Kidney (tissue), 13 donors: ENCODE measurements at regions not wholly inside any gene's neighbourhood (a gene's known extent, or its start where the extent isn't known, plus 50 kb on each side); places are given as distances from the start of the nearest gene placed in this dataset.

Source experiments
- DNase-seq, 5 donors: peaks; one replicate each; pipeline ENCODE4 v3.0.0-alpha.2; 2013 to 2020
- FAIRE-seq: peaks from 2 replicates; lab custom pipeline; 2012; peaks lifted over from hg19 to GRCh38; lab: Jason Lieb, UNC
- H3K27ac ChIP-seq, 2 donors: one replicate each; pipeline ENCODE4 v1.7.0; 2013; ENCODE audit warnings: low read depth in 2 of 2, low read length in 2 of 2, inconsistent platforms in 1 of 2
- H3K27me3 ChIP-seq: one replicate; pipeline ENCODE4 v1.7.1; 2013; ENCODE audit warnings: low read length, inconsistent platforms; ENCODE audit not compliant: control insufficient read depth, insufficient read depth
- H3K36me3 ChIP-seq, 3 donors: one replicate each; pipeline versions ENCODE4 v1.7.0 to v1.7.1; 2013; ENCODE audit warnings: low read length in 3 of 3, control low read depth in 1 of 3, inconsistent platforms in 1 of 3; ENCODE audit not compliant: insufficient read depth in 3 of 3, control insufficient read depth in 2 of 3
- H3K4me1 ChIP-seq, 3 donors: one replicate each; pipeline versions ENCODE4 v1.7.0 to v1.7.1; 2013; ENCODE audit warnings: low read length in 3 of 3, inconsistent platforms in 1 of 3, low read depth in 1 of 3; ENCODE audit not compliant: control insufficient read depth in 2 of 3, insufficient read depth in 2 of 3
- H3K4me3 ChIP-seq, 3 donors: one replicate each; pipeline versions ENCODE4 v1.7.0 to v1.8.1; 2013; ENCODE audit warnings: low read length in 3 of 3, control low read depth in 1 of 3, inconsistent platforms in 1 of 3
- H3K9ac ChIP-seq, 3 donors: one replicate each; pipeline versions ENCODE4 v1.7.0 to v1.7.1; 2013; ENCODE audit warnings: low read length in 3 of 3, control low read depth in 1 of 3, inconsistent platforms in 1 of 3
- H3K9me3 ChIP-seq, 3 donors: one replicate each; pipeline versions ENCODE4 v1.7.0 to v1.7.1; 2013; ENCODE audit warnings: low read length in 3 of 3, control low read depth in 1 of 3, inconsistent platforms in 1 of 3; ENCODE audit not compliant: control insufficient read depth in 2 of 3, insufficient read depth in 1 of 3
- CTCF ChIP-seq: IDR thresholded peaks from 3 replicates; pipeline ENCODE4 v1.5.1; 2012; ENCODE audit warnings: mild to moderate bottlenecking, moderate library complexity, borderline replicate concordance; ENCODE audit not compliant: insufficient read depth; ENCODE audit errors: extremely low read depth
- intact Hi-C: fragments of 100-400 bp; cut with DNase I; formaldehyde crosslinking; loops from one replicate; pipeline ENCODE4 v1.11.1; 2022
- donor health status: control.
- donor health status: control.
- donor health status: control.
- donor health status: control.
- donor health status: control.
- donor health status: DM: yes; HTN: yes; CAD: no.
- donor health status: Normal renal cell carcinoma (clear cell type).

DNA sequence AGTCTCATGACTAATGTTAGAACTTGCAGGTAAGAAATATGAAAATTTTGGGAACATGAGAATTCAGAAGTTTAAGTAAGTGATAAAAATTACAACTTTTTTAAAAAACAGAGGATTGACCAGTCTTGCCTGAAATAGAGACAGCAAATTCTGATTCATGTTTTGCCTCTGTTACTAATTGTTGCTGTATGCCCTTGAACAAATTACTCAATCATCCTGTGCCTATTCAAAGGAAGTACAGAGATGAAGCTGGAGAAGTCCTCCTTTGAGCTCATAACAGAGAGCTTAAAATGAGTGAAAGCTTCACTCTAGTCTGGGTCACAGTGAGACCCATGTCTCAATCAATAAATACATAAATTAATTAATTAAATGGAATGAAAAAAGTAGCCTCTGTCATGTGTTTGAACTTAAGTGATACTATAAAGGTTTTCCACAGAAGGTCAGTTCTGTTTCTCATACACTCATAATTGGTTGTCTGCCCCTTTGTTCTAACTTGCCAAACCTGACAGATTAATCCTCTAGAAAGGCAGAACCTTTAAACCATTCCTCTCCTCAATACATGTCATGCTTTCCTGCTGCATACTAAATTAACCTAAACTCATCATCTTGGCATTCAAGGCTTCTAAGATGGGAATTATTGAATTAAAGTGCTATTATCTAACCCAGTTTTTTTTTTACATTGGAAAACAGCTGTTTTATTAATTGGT lies 374.6 kb upstream of the LRATD1 start:
- intact Hi-C loops: no loop called here
- Histone ChIP-seq H3K36me3 (no peaks in the 10 kb centered on the region), H3K4me3 (no peak overlapping the region), H3K9ac (no peak overlapping the region), H3K9me3 (no peaks in the 10 kb centered on the region), H3K27ac (no peak overlapping the region), H3K4me1 (no peaks in the 10 kb centered on the region), H3K27me3 (no peaks in the 10 kb centered on the region)
- TF ChIP-seq CTCF: no peak
- DNase-seq (no peak), FAIRE-seq (no peak)

DNA sequence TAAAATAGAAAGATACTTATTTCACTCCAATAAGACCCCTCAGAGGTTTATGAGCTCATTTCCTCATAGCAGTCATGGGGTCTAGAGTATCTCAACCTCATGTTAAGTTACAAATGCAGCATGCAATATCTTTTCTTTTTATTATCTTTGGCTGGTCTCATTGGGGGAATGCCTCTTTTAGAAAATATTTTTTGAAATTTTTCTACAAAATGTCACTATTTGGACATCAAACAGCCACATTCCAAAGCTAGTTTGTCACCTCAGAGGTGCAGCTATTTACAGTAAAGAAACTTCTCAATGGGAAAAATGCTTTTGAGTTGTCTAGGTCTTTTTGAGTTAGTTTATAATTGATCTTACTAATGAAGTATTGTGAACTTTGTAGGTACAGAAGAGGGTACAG lies 370.7 kb upstream of the LRATD1 start:
- Histone ChIP-seq H3K27ac (no peak overlapping the region), H3K4me3 (no peak overlapping the region), H3K9ac (no peak overlapping the region), H3K36me3 (no peaks in the 10 kb centered on the region), H3K27me3 (no peaks in the 10 kb centered on the region), H3K4me1 (no peaks in the 10 kb centered on the region), H3K9me3 (no peaks in the 10 kb centered on the region)
- DNase-seq (no peak), FAIRE-seq (no peak)
- TF ChIP-seq CTCF: no peak
- intact Hi-C loops: no loop called here

- H3K4me1 ChIP-seq: no peaks in the 10 kb centered on the region
- intact Hi-C loops: no loop called here
- TF ChIP-seq CTCF: no peak
- no peaks in the 10 kb centered on the region for H3K36me3 ChIP-seq
- H3K9me3 ChIP-seq: no peaks in the 10 kb centered on the region
- H3K27me3 ChIP-seq: no peaks in the 10 kb centered on the region
- no peak overlapping the region for H3K9ac ChIP-seq
- H3K27ac ChIP-seq: no peak overlapping the region
- H3K4me3 ChIP-seq: no peak overlapping the region
- FAIRE-seq (no peak), DNase-seq (no peak)
These were observed 369.5 kb upstream of the LRATD1 start for GRCh38 chr2:14263053-14263452.
